GM21528 (cell line): ENCODE measurements at regions not wholly inside any gene's neighbourhood (a gene's known extent, or its start where the extent isn't known, plus 50 kb on each side); places are given as distances from the start of the nearest gene placed in this dataset.

Source experiments
- ATAC-seq: cut with Tn5 transposase; IDR thresholded peaks from one replicate; pipeline ENCODE4 v1.9.1; 2021; ENCODE audit warnings: mild to moderate bottlenecking, moderate library complexity; ENCODE audit not compliant: unreplicated experiment, low FRiP score

DNA sequence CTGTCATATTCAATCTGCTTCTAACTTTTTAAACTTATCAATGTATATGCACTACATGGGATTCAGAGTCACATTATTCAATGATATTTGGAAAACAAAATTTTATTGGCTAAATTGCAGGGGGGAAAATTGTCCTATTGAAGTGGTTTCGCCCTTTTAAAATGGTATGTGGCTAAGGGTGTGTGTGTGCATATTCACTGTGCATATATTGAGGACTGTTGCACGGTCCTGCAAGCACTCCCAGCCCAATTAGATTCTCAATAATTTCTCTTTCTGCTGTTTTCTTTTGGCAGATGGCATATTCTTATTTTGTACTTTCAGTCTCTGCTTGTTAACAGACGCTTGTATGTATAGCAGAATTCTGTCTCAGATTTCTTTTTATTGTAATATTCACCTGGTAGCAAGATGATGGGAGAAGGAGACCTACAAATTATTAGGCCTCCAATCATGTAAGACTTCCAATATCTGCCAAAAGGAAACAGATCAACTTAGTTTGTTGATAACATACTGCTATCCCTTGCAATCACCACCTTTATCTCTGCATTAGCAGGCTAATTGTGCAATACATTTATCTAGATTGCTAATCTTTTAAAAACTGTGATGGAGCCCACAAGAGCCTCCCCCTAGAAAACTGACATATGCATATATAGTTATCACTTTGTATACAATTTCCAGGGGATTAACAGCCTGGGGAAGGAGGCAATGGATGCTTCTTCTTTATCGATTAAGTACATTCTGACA is 411.5 kb downstream of the PLK2 start:
- no peak for ATAC-seq

DNA sequence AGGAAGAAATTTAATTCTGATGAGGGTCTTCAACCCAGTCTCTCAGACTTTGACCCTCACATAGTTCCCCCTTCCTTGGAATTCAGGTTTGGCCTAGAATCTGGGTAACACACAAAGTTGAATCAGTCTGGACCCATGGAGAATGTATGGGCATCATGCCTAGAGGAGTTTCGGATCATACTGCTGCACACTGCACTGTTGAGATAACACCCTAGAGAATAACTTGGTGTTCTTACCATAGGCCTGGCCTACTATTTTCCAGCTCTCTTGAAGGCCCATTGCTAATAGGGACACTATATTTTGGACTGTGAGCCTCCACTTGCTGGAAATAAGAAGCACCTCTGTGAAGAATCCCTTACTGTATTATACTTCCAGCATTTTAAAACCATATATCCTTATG is 413.5 kb downstream of the PLK2 start:
- no peak for ATAC-seq

DNA sequence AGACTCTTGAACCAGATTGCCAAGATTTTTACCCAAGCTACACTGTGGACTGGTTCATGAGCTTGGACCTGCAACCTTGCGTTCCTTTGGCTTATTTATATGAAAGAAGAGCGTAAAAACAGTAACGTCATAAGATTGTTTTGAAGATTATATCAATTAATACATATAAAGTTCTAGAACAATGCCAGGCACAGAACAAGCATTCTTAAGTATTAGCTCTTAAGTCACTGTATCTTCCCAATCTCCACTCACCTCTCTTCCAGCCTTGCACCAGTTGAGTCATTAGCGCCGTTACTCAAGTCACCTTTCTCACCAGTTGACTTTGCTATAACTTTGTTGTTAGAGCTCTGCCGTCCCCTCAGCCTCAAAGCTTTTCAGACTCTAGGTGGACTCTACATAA is 415.7 kb downstream of the PLK2 start:
- no peak for ATAC-seq

DNA sequence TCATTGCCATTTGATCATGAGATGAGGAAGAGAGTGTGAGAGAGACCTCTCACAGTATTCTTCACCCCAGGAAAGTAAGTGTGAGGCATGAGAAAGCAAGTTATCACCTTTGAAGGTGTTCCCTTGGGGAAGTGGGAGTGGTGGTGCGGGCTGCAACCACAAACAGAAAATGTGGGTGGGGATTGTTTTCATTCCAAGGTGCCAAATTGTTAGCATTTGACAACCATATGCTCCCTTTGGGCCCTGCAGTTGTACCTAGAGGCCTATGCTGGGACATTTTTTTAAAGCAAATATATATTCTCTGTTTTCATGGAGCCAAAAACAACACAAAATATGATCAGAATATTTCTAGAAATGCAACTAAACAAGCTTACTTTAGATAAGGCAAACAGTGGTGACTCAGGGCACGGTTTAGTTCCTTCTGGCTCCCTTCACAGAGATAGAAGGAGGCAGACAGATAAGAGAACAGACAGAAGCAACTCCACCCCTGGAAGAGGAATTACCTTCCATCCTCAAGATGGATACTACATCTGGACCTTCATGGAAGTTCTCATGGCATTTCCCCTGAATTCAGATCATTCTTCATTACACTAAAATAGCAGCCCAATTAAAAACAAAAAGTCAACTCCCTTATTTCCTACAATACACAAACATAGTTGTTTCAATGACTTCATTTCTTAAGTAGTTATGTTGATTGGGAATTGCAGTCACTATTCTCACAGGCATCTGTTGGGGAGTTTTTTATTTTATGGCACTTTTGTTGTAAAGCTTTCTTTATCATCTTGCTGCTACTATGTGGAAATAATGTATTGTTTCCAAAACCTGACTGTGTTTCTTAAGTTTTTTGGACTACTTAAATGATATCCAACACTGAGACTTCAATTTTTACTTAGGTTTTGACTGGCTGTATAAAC is 416.6 kb downstream of the PLK2 start:
- no peak for ATAC-seq

DNA sequence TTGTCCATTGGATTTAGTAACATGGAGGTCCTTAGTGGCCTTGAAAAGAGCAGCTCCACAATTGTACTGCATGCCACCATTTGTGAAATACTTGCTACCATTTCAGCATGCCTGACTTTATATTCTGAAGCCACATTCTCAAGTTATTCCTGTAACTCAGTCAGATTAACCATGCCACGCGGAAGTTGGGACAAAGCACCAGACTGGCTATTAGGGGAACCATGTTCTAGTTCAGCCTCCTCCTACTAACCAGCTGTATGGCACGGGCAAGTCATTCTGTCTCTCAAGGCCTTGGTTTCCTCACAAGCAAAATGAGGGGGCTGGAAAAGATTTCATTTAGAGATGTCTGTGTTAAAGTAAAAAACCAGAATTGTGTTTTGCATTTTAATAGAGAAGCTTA is 418.0 kb downstream of the PLK2 start:
- ATAC-seq, result no peak

DNA sequence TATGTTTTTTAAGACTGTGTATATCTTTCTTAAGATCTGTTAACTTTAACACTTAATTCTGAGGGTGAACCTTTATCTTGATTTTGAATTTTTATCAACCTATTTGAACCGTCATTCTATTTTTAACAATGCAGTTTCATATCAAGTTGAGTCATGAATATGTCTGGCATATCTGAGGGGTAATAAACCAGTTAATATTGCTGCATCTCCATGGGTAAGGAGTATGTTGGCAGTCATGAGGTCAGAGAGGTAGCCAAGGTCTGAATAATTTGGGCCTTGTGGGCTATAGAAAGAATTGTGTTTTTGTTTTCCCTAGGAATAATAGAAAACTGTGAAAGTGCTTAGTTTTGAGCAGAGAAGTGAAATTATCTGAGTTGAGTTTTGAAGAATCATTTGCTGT is 419.0 kb downstream of the PLK2 start:
- no peak for ATAC-seq

DNA sequence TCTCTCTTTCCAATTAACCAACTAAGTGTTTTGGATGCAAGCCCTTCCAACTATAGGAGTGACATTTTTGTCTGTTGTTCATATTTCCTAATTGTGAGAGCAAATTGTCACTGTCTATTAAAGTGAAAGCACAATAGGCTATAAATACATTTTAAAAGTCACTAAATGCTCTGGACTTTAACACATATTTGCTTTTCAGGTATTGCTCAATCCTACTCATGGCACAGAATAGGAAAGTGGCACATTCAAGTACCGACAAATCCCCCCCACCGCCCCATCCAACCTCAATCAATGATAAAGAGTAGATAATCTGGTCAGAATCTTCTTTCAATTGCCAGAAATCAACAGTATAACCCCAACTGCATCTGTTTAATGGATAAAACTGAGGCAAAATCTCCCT is 419.8 kb downstream of the PLK2 start:
- no peak for ATAC-seq

DNA sequence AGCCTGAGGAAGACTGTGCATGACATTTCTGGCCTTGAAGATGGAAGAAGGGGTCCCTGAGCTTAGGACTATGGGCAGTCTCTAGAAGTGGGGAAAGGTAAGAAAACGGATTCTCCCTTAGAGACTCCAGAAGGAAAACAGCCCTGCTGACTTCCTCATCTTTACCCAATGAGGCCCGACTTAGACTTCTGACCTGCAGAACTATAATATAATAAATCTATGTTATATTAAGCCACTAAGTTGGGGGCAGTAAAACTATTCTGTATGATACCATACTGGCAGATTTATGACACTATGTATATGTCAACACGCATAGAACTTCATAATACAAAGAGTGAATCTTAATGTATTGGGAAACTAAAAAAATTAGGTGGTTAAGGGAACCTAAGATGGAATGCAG is 422.0 kb downstream of the PLK2 start:
- ATAC-seq, result no peak

DNA sequence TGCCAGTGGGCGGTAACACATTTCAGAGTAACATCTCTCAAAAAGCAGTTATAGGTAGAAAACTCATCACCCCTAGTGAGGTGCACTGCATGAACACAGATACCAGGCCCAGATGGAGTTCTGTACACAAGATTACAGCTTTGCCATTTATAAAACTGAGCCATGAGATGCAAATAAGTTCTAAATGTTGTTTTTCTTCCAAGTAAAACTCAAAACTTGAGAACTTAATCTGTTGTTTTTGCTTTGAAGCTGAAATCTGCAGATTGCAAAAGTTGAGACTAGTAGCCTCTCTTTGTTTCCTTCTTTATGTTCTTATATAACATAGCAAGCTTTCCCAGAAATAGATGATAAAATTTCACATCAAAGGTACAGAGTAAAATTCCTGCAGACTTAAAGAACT is 434.1 kb downstream of the PLK2 start:
- ATAC-seq, result no peak

DNA sequence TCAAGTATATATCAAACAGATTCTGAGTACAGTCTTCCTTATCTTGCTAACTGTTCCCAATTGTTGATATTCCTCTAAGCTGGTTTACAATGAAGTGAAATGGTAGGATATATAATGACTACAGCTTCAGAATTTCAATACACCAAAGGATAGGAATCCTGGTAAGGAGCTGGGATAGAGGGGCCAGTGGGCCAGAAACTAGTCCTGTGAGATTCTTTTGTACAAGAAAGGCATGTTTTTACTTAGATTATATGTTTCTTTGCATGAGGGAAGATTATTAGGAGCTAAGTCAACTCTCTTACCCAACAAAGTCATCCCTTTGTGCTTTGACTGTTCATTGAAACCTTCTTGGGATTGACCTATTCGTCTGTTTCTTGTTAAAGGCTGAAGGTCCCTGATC is 435.7 kb downstream of the PLK2 start:
- ATAC-seq, result no peak

DNA sequence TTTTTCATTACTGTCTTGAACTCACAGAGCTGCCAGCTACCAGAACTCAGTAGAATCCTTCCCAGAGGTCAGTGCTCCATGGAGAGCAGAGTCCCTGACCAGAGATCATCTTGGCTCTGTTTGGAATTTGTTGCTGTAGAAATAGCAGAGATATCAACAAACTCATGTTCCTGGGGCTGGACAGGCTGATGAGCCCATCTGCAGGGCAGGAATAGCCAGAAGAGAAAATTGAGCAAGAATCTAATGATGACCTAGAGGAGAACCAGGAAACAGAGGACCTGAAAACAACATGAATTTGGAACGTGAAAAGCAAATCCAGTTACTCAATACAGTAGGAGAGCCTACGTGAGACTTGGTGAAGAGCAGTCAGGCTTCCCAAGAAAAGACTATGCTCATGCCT is 437.8 kb downstream of the PLK2 start:
- no peak for ATAC-seq

DNA sequence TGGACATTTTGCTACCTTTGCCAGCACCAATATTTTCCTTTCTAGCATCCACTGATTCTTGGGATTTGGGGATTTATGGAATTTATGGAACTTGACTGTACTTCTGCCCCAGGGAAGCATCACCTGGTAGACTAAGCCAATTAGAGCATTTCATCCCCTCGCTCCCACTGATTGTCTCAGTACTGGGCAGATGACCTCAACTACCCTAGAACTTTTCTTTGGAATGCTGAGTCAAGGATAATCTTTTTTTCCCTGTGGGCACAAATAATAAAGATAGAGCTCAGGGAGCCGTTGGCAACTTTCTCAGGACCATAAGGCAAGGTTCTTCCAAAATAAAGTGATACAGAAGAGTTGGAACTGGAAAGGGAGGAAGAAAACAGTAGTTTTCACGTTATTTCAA is 438.4 kb downstream of the PLK2 start:
- no peak for ATAC-seq

DNA sequence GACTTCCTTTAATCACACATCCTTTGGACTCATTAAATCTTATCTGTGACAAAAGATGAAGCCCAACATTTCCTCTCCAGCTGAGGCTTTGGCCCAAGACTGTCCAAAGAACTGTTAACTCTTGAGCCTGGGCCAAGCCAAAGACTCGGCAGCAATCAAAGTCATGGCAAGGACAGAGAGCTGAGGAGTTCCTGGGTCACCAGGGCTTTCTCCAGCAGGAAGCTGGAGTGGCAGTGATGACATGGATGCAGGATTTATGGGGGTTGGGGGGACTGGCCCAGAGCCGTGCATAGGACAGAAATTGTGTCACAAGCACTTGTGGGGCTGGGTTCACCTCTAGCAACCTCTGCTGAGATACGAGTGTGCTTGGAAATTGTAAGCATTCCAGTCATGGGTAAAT is 440.3 kb downstream of the PLK2 start:
- no peak for ATAC-seq

DNA sequence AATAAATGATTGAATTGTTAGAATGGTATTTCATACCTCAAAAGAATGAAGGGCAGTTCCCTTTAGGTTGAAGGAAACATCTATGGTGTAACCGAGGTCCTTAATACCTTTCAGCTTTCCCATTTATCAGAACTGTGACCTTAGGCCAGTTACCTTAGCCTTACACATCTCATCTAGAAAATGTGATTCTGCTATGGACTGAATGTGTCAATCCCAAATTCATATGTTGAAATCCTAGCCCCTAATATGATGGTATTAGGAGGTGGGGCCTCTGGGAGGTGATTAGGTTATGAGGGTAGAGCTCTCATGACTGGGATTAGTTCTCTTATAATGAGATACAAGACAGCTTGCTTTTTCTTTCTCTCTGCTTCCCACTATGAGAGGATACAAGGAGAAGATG is 441.9 kb downstream of the PLK2 start:
- no peak for ATAC-seq

DNA sequence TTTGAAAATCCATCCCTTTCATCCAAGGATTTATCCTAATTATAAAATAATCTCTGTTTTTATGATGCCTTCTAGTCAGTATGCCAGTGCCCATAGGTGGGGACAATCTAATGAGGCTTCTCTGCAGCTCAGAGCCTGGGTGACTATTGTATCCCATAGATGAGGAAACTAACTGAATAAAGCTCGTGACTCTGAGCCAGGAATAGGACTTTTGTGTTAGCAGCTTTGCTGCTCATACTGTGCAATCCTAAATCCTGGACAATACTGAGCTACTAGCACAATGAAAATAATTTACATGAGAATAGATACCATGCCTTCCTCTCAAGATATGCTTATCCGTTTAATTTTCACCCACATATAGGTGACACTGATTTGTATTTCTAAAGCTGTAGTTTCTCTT is 443.0 kb downstream of the PLK2 start:
- ATAC-seq, result no peak

DNA sequence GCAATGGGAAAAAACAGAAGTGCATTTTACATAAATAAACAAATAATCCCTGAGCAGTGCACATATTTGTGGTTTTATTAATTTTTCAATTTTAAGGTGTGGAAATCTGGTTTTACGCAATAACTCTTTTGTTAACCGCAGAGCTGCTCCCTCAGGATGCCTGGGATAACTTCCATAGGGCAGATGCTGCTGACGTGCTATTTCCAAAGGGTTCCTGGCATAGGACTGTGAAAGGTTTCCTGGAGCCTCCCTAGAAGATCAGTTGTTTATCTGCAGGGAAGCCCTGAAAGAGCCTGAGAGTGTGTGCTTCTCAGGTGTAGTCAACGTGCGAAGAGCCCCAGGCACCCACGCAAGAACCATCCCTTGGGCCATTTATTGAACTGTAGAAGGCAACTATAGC is 443.5 kb downstream of the PLK2 start:
- no peak for ATAC-seq

DNA sequence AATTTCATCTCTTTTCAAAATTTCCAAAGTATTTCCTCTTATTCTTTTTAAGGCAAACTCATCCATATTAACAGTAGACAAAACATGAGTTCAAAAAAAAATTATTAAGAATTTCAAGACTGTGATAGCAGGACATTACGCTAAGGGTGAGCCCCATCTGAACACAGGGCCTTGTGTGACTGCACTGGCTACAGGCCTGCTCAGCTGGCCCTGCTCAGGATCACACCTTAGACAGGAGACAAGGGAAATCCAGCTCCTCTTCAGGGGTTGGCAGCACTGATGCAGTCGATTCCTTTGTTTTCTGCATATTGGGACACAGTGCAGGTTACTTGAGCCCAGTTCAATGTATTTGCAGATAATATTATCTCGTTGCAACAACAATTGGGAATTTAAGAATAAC is 444.7 kb downstream of the PLK2 start:
- ATAC-seq, result no peak

DNA sequence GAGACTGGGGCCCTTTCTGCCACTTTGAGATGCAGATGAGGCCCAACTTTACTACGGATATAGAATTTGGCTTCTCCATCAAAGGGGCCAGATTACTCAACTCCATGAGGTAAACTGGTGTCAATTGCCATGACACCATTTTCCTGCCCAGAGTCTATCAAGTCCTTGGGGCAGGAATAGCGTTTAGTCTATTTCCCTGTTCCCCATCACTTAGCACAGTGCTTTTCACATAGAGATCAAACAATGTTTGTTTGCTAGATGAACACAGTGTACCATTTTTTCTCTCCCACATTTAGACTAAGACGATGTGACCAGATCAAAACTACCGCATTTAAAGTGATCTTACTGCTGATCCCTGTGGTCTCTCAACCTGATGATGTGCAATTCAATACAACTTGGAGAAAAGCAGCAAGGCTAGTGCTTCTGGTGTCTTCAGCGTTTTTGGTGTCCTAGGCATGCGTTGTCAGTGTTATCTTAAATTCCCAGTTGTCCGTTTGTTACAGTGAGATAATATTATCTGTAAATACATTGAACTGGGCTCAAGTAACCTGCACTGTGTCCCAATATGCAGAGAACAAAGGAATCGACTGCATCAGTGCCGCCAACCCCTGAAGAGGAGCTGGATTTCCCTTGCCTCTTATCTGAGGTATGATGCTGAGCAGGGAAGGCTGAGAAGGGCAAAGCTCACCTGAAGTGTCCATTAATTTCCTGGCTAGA is 446.2 kb downstream of the PLK2 start:
- ATAC-seq, result no peak

DNA sequence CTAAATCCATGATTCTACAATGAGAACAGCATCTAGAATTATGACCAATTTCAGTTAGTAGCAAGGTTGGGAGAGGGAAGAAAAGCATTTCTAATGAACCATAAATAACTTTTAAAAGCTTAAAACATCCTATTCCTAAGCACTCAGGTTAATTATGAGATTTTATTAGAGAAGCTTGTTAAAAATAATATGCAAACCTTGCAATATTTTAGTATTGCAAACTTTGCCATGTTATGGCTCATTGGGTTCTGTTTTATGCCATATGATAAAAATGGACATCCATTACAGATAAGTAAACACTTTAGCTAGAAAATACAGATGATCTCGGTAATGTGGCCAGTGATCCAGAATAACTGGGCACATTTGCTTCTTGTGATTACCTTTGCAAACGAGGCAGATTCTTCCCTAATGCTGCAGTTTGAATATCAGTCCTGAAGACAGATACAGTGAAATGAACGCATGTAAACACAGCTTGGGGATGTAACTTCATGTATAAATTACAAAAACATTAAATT is 447.0 kb downstream of the PLK2 start:
- ATAC-seq, result no peak

DNA sequence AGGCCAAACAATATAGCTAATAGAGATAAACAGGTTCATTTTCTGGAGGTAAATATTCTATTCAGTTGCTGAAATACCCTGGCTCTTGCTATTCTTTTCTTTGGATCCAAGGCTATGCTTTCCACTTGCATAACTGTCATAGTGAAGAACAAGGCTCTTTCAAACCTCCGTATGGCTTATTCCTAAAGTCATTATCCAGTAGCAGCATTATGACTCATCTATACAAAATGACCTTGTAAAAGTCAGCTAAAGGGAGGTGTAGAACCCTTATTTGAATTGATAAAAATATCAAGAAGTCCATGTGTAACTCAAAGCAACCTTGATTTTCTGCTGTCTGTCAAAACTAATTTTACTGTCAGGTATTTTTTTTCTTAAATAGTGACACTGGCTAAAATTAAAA is 447.8 kb downstream of the PLK2 start:
- ATAC-seq, result no peak

DNA sequence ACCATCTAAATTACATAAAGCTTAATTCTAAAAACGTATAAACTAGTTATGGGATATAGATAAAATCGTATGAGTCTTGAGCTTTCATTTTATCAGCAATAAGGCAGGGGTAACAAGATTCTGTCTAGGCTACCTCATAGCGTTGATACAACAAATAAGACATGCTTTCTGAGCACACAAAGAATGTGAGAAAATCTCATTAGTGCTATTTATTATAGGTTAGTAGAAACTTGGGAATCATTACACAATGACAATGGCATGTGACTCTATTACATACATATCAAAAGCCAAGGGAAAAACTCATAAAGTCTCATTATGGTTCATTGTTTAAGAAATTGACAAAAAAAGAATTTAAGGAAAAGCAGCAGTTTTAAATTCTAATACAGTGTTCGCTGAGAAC is 448.6 kb downstream of the PLK2 start:
- no peak for ATAC-seq
